Stimulated activated CD4-positive, alpha-beta T cell treated with anti-CD3 and anti-CD28 coated beads, Interleukin-1b, Interleukin-23, amount 100 ng/mL, for 48 hours (primary cell): ENCODE measurements at regions not wholly inside any gene's neighbourhood (a gene's known extent, or its start where the extent isn't known, plus 50 kb on each side); places are given as distances from the start of the nearest gene placed in this dataset.

Experiments
- DNase-seq: peaks from one replicate; pipeline ENCODE4 v3.0.0-alpha.2; 2020

GRCh38 chr22:47343611-47344010 is 581.2 kb downstream of the TBC1D22A start:
- no peak for DNase-seq

GRCh38 chr22:47342446-47342845 is 580.0 kb downstream of the TBC1D22A start:
- DNase-seq: no peak

GRCh38 chr22:47341464-47341863 is 579.0 kb downstream of the TBC1D22A start:
- no peak for DNase-seq

GRCh38 chr22:47340851-47341436 is 578.5 kb downstream of the TBC1D22A start:
- DNase-seq: no peak

GRCh38 chr22:47337161-47337621 is 574.7 kb downstream of the TBC1D22A start:
- no peak for DNase-seq

- DNase-seq: no peak
Measured at GRCh38 chr22:47335958-47336357, 573.5 kb downstream of the TBC1D22A start.

GRCh38 chr22:47335460-47335859 is 573.0 kb downstream of the TBC1D22A start:
- DNase-seq: no peak

GRCh38 chr22:47334601-47335000 is 572.2 kb downstream of the TBC1D22A start:
- DNase-seq: no peak

GRCh38 chr22:47333625-47334024 is 571.2 kb downstream of the TBC1D22A start:
- DNase-seq: no peak

- DNase-seq: no peak
Measured at GRCh38 chr22:47332246-47332980, 570.0 kb downstream of the TBC1D22A start.

- no peak for DNase-seq
Measured at GRCh38 chr22:47331750-47332149, 569.3 kb downstream of the TBC1D22A start.

GRCh38 chr22:47329727-47330650 is 567.5 kb downstream of the TBC1D22A start:
- DNase-seq: no peak

- DNase-seq: no peak
Measured at GRCh38 chr22:47328550-47329243, 566.2 kb downstream of the TBC1D22A start.

GRCh38 chr22:47327241-47327640 is 564.8 kb downstream of the TBC1D22A start:
- DNase-seq: no peak

GRCh38 chr22:47325249-47325648 is 562.8 kb downstream of the TBC1D22A start:
- DNase-seq: no peak

GRCh38 chr22:47324435-47324990 is 562.1 kb downstream of the TBC1D22A start:
- no peak for DNase-seq

GRCh38 chr22:47323518-47323917 is 561.1 kb downstream of the TBC1D22A start:
- DNase-seq: no peak

GRCh38 chr22:47322854-47323253 is 560.4 kb downstream of the TBC1D22A start:
- no peak for DNase-seq

- DNase-seq: no peak
Measured at GRCh38 chr22:47320560-47320959, 558.1 kb downstream of the TBC1D22A start.

GRCh38 chr22:47318041-47318737 is 555.7 kb downstream of the TBC1D22A start:
- no peak for DNase-seq

- DNase-seq: no peak
Measured at GRCh38 chr22:47315862-47316419, 553.5 kb downstream of the TBC1D22A start.

GRCh38 chr22:47310601-47311000 is 548.2 kb downstream of the TBC1D22A start:
- DNase-seq: no peak
